ENCODE measurements at regions not wholly inside any gene's neighbourhood (a gene's known extent, or its start where the extent isn't known, plus 50 kb on each side); places are given as distances from the start of the nearest gene placed in this dataset.
"Not testable (repeated sequence)": the region's sequence is repeated elsewhere in the genome, so short reads cannot be mapped to it uniquely, and the experiment has no call there.

GRCh38 chr1:67588178-67588855 is 96.7 kb upstream of the GADD45A start:
- no peak for DNase-seq (ENCODE audit: low read depth)

- no peak for DNase-seq (ENCODE audit: low read depth)
Observed at GRCh38 chr1:67589519-67590233, 95.3 kb upstream of the GADD45A start.

GRCh38 chr1:67590329-67590728 is 94.7 kb upstream of the GADD45A start:
- no peak for DNase-seq (ENCODE audit: low read depth)

GRCh38 chr1:67594764-67595163 is 90.2 kb upstream of the GADD45A start:
- no peak for DNase-seq (ENCODE audit: low read depth)

GRCh38 chr1:67596674-67597073 is 88.3 kb upstream of the GADD45A start:
- no peak for DNase-seq (ENCODE audit: low read depth)

- no peak for DNase-seq (ENCODE audit: low read depth)
Observed at GRCh38 chr1:67597336-67597735, 87.7 kb upstream of the GADD45A start.

GRCh38 chr1:67599085-67599484 is 85.9 kb upstream of the GADD45A start:
- no peak for DNase-seq (ENCODE audit: low read depth)

DNA sequence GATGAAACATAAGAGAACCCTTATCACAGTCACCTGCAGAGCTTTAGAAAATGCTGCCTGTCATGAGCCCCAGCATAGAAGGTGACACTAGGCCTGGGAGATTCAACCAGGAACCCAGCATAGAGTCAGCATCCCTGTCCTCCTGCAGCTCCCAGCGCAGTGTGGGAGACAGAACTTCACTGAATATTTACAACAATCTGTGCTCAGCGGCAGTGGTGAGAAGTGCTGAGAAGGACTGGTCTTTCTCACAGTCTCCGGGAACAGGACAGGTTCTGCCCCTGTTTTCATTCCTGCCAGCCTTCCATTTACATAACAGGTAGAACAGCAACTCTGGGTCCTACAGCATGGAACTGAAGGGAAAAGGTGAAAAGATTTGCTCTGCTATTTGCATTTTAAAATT is 83.5 kb upstream of the GADD45A start:
- DNase-seq (ENCODE audit: low read depth): no peak

GRCh38 chr1:67601955-67602354 is 83.0 kb upstream of the GADD45A start:
- no peak for DNase-seq (ENCODE audit: low read depth)

DNA sequence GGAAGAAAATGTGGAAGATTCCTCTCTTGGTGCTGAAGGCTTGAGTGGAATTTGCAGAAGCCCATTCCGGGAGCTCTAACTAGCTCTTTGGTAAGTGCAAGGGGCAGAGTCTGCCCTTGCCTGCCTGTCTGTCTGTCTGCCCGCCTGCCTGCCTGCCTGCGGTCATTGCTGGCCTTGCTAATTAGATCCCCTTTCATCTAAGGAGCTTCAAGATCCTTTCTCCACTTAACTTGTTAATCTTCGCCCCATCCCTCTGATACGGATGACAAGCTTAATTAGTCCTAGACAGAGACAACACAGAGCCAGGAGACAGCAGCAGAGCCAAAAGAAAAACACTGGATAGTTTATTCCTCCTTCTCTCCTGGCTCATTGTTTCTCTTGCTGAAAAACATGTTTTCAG is 80.2 kb upstream of the GADD45A start:
- no peak for DNase-seq (ENCODE audit: low read depth)

GRCh38 chr1:67605209-67605780 is 79.7 kb upstream of the GADD45A start:
- no peak for DNase-seq (ENCODE audit: low read depth)

- DNase-seq (ENCODE audit: low read depth): no peak
Observed at GRCh38 chr1:67607286-67607685, 77.7 kb upstream of the GADD45A start.

DNA sequence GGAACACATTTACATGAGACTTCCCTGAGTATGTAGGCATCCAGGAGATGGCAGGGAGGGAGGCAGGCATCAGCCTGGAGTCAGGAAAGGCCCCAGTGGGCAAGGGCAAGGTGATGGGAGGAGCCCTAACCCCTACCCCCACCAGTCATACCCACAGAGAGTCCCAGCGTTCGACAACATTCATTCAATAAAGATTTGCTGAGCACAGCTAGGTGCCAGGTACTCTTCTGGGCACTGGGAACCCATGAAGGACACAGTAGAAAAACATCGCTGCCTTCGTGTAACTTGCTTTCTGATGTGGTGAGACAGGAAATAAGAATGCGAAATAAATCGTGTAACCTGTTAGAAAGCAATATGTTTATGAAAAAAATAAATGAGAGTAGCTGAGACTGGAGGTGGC is 77.3 kb upstream of the GADD45A start:
- no peak for DNase-seq (ENCODE audit: low read depth)

- no peak for DNase-seq (ENCODE audit: low read depth)
Observed at GRCh38 chr1:67608661-67609576, 76.1 kb upstream of the GADD45A start.

DNA sequence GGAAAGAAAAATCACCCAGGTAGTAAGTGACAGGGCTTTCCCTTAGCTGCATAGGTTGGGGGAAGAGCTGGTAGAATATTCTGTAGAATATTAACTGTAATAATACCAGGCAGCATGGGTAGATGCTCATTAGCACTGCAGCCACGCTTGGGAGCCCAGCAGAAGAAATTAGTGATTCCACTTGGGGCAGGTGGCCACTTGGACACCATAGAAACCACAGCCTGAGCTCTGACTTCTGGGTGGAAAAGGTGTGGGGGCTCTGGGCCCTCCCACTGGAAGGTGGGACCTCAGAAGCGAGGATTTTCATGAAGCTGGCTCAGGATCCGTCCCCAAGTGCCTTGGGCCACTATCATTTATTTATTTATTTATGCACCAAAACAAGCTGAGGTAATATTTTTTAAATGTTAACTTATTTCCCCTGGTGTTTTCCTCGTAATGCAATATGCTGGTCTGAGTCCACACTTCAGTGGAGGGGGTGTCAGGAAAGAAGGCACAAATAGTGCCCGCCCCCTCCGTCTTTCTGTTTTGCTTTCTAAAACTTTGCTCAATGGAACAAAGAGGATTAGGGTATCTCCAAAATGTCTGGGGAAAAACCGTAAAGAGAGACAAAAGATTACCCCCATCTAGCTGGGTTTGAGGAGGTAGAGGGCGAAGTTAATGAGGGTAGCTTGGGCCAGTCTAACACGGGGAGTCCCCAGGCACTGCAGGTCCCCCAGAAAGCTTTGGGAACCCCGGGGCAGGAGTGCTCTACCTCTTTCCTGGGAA is 75.2 kb upstream of the GADD45A start:
- no peak for DNase-seq (ENCODE audit: low read depth)

GRCh38 chr1:67610450-67610849 is 74.6 kb upstream of the GADD45A start:
- no peak for DNase-seq (ENCODE audit: low read depth)

- DNase-seq (ENCODE audit: low read depth): no peak
Observed at GRCh38 chr1:67611846-67612245, 73.2 kb upstream of the GADD45A start.

DNA sequence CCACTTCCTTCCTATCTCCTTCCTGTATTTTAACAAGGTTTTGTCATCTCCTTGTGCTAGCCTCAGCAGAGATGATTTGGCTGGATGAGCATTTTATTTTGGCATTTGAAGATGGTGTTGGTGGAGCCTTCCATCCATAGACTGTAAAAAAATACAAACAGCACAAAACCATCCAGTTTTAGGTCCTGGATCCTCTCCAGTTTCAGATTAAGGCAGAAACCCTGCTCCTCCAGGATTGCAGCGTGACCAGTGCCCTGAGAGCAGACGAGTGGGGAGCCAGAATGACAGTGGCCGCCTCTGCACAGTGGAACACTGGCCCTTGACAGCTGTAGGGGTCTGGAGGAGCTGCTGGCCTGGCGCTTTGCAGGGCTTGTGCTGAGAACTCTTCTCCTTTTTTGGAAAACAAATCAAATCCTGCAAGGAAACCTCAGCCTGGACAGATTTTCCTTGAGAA is 72.2 kb upstream of the GADD45A start:
- no peak for DNase-seq (ENCODE audit: low read depth)

DNA sequence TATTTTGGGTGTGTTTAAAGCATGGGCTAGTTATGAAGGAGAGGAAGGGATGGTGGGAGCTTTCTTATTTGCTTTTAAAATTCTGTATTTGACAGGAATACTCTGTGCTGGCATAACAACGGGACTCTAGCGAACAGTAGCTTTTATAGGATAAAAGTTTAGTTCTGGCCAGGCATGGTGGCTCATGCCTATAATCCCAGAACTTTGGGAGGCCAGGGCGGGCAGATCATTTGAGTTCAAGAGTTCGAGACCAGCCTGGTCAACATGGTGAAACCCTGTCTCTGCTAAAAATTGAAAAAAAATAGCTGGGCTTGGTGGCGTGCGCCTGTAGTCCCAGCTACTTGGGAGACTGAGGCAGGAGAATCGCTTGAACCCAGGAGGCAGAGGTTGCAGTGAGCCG is 71.5 kb upstream of the GADD45A start:
- DNase-seq (ENCODE audit: low read depth): not testable (repeated sequence)

DNA sequence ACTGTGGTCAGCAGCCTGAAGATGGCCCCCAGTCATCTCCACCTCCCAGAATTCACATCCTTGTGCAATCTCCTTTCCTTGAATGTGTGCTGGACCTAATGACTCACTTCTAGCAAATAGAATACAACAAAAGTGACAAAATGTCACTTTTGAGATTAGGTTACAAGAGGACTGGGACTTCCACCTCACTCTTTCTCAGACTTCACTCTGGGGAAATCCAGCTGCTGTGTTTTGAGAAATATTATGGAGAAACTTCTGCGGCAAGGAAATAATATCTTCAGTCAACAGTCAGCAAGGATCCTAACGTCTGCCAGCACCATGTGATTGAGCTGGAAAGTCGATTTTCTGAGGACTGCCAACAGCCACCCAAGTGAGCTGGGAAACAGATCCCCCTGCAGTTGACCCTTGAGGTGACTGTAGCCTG is 70.5 kb upstream of the GADD45A start:
- DNase-seq (ENCODE audit: low read depth): no peak

- no peak for DNase-seq (ENCODE audit: low read depth)
Observed at GRCh38 chr1:67615886-67616285, 69.1 kb upstream of the GADD45A start.
